Ishikawa (cell line): ENCODE measurements at regions not wholly inside any gene's neighbourhood (a gene's known extent, or its start where the extent isn't known, plus 50 kb on each side); places are given as distances from the start of the nearest gene placed in this dataset.

Source experiments
- CREB1 ChIP-seq: IDR thresholded peaks from 2 replicates; pipeline ENCODE4 v1.6.1; 2012; ENCODE audit warnings: low read depth
- EP300 ChIP-seq: IDR thresholded peaks from 2 replicates; pipeline ENCODE4 v1.6.1; 2012; ENCODE audit warnings: borderline replicate concordance
- FOXM1 ChIP-seq: IDR thresholded peaks from 2 replicates; pipeline ENCODE4 v1.6.1; 2012; ENCODE audit warnings: low read depth, borderline replicate concordance
- MAX ChIP-seq: IDR thresholded peaks from 2 replicates; pipeline ENCODE4 v1.6.1; 2012
- REST ChIP-seq: IDR thresholded peaks from 2 replicates; pipeline ENCODE4 v1.6.1; 2012; ENCODE audit warnings: low read depth, mild to moderate bottlenecking
- TAF1 ChIP-seq: IDR thresholded peaks from 2 replicates; pipeline ENCODE4 v1.6.1; 2012; ENCODE audit warnings: low read depth, mild to moderate bottlenecking
- TEAD4 ChIP-seq: IDR thresholded peaks from 2 replicates; pipeline ENCODE4 v1.6.1; 2012
- YY1 ChIP-seq: IDR thresholded peaks from 2 replicates; pipeline ENCODE4 v1.6.1; 2012; ENCODE audit warnings: low read depth
- ZBTB7A ChIP-seq: IDR thresholded peaks from 2 replicates; pipeline ENCODE4 v1.6.1; 2012; ENCODE audit warnings: low read depth

GRCh38 chr22:22089459-22090308 is 107.1 kb upstream of the TOP3B start:
- TF ChIP-seq TEAD4 (no peak), MAX (no peak), EP300 (no peak), YY1 (no peak), CREB1 (no peak), FOXM1 (no peak), REST (no peak), ZBTB7A (no peak), TAF1 (no peak)
